HepG2 (cell line): ENCODE measurements at regions not wholly inside any gene's neighbourhood (a gene's known extent, or its start where the extent isn't known, plus 50 kb on each side); places are given as distances from the start of the nearest gene placed in this dataset.
A peak's percentile ranks its signal among the peaks of the same experiment; 100 is the strongest.

ENCODE experiments used
- ARNT ChIP-seq: fragments of 450-650 bp; IDR thresholded peaks from 2 replicates; pipeline ENCODE4 v1.6.1; 2017
- E2F1 ChIP-seq: sonication (generic); formaldehyde crosslinking; IDR thresholded peaks from 2 replicates; pipeline ENCODE4 v1.5.0; 2020; ENCODE audit warnings: missing genetic modification reagents
- JARID2 ChIP-seq: sonication (generic); formaldehyde crosslinking; IDR thresholded peaks from 2 replicates; pipeline ENCODE4 v1.8.1; 2023; ENCODE audit warnings: missing genetic modification reagents, inconsistent platforms; ENCODE audit not compliant: insufficient replicate concordance
- JUNB ChIP-seq: sonication (generic); formaldehyde crosslinking; IDR thresholded peaks from 2 replicates; pipeline ENCODE4 v1.8.0; 2022; ENCODE audit warnings: missing genetic modification reagents, mild to moderate bottlenecking, borderline replicate concordance
- KLF9 ChIP-seq: IDR thresholded peaks from 2 replicates; pipeline ENCODE4 v1.6.1; 2016; ENCODE audit warnings: low read depth
- MED13 ChIP-seq: sonication (generic); formaldehyde crosslinking; IDR thresholded peaks from 2 replicates; pipeline ENCODE4 v1.5.0; 2020; ENCODE audit warnings: missing genetic modification reagents
- MXI1 ChIP-seq: IDR thresholded peaks from 3 replicates; pipeline ENCODE4 v1.6.1; 2012; ENCODE audit warnings: low read depth, low read length, inconsistent platforms, borderline replicate concordance
- PRDM15 ChIP-seq: sonication (generic); formaldehyde crosslinking; IDR thresholded peaks from 2 replicates; pipeline ENCODE4 v1.4.0; 2020; ENCODE audit warnings: missing genetic modification reagents
- RAD21 ChIP-seq: fragments of 450-650 bp; formaldehyde crosslinking; IDR thresholded peaks from 2 replicates; pipeline ENCODE4 v1.5.0; 2020; ENCODE audit warnings: mild to moderate bottlenecking
- ZBTB21 ChIP-seq: sonication (generic); formaldehyde crosslinking; IDR thresholded peaks from 2 replicates; pipeline ENCODE4 v1.4.0; 2020; ENCODE audit warnings: missing genetic modification reagents
- ZNF253 ChIP-seq: sonication (generic); formaldehyde crosslinking; IDR thresholded peaks from 2 replicates; pipeline ENCODE4 v1.8.0; 2022; ENCODE audit warnings: mild to moderate bottlenecking, missing genetic modification reagents, borderline replicate concordance
- ZNF350 ChIP-seq: sonication (generic); formaldehyde crosslinking; IDR thresholded peaks from 2 replicates; pipeline ENCODE4 v1.4.0; 2020; ENCODE audit warnings: mild to moderate bottlenecking, low read depth, missing genetic modification reagents, borderline replicate concordance
- ZNF354B ChIP-seq: sonication (generic); formaldehyde crosslinking; IDR thresholded peaks from 2 replicates; pipeline ENCODE4 v1.8.0; 2022; ENCODE audit warnings: mild to moderate bottlenecking, missing genetic modification reagents
- ZNF576 ChIP-seq: sonication (generic); formaldehyde crosslinking; IDR thresholded peaks from 2 replicates; pipeline ENCODE4 v1.4.0; 2020; ENCODE audit warnings: mild to moderate bottlenecking, missing genetic modification reagents
- ZNF891 ChIP-seq: sonication (generic); formaldehyde crosslinking; IDR thresholded peaks from 2 replicates; pipeline ENCODE4 v1.5.0; 2020; ENCODE audit warnings: mild to moderate bottlenecking, missing genetic modification reagents
- TF ChIP-seq, protein P1 (sequence below): sonication (generic); formaldehyde crosslinking; IDR thresholded peaks from 2 replicates; pipeline ENCODE4 v1.4.0; 2020; ENCODE audit warnings: missing genetic modification reagents, borderline replicate concordance
- TF ChIP-seq, protein P2 (sequence below): sonication (generic); formaldehyde crosslinking; IDR thresholded peaks from 2 replicates; pipeline ENCODE4 v1.8.0; 2022; ENCODE audit warnings: mild to moderate bottlenecking, missing genetic modification reagents, moderate library complexity

DNA sequence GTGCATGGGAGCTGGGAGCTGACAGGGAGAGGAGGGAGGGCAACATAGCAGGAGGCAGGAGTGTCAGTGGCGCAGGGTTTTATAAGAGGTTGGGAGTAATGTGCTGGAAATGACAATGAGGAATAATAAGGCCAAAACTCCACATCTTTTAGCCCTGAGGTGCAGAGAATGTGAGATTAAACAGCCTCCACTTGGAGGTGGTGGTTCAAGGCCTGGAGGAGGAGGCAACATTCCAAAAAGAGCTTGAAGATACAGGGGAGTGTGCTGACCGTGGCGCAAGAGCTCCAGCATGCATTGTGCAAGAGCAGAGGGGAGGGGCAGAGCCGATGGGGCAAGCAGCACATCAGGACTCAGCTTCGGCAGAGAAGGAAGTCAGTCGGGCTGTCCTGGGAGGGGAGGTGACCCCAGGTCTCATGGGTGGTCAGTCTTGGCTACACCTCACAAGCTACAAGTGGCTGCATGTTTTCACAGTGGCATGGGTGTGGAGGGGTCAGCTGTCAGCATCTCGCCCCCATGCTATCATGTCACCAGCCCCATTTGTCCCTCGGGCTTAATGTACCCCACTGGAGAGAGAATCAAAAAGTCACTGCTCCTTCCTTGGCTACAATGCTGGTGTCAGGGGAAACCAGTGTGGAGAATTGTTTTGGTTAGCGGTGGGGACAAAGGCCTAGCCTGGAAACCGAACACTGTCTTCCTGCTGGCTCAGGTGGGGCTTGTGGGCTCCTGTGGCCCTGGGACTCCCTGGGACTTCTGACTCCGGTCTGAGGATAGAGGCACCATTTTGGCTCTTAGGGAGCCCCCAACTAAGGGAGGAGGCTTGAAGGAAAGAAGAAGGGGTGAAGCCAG is 208.0 kb downstream of the ZFP36L2 start (continued):
- TF ChIP-seq, protein P1, sequence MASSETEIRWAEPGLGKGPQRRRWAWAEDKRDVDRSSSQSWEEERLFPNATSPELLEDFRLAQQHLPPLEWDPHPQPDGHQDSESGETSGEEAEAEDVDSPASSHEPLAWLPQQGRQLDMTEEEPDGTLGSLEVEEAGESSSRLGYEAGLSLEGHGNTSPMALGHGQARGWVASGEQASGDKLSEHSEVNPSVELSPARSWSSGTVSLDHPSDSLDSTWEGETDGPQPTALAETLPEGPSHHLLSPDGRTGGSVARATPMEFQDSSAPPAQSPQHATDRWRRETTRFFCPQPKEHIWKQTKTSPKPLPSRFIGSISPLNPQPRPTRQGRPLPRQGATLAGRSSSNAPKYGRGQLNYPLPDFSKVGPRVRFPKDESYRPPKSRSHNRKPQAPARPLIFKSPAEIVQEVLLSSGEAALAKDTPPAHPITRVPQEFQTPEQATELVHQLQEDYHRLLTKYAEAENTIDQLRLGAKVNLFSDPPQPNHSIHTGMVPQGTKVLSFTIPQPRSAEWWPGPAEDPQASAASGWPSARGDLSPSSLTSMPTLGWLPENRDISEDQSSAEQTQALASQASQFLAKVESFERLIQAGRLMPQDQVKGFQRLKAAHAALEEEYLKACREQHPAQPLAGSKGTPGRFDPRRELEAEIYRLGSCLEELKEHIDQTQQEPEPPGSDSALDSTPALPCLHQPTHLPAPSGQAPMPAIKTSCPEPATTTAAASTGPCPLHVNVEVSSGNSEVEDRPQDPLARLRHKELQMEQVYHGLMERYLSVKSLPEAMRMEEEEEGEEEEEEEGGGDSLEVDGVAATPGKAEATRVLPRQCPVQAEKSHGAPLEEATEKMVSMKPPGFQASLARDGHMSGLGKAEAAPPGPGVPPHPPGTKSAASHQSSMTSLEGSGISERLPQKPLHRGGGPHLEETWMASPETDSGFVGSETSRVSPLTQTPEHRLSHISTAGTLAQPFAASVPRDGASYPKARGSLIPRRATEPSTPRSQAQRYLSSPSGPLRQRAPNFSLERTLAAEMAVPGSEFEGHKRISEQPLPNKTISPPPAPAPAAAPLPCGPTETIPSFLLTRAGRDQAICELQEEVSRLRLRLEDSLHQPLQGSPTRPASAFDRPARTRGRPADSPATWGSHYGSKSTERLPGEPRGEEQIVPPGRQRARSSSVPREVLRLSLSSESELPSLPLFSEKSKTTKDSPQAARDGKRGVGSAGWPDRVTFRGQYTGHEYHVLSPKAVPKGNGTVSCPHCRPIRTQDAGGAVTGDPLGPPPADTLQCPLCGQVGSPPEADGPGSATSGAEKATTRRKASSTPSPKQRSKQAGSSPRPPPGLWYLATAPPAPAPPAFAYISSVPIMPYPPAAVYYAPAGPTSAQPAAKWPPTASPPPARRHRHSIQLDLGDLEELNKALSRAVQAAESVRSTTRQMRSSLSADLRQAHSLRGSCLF = no peak
- TF ChIP-seq KLF9 (CRISPR knock-in tag) (no peak), ZNF891 (CRISPR knock-in tag) (peak; percentile 55; the same call in 1 of the 2 replicates), ZNF253 (peak; percentile 55; the same call in 1 of the 2 replicates), MXI1 (no peak), JUNB (CRISPR knock-in tag) (no peak), MED13 (peak; percentile 76; the same call in 1 of the 2 replicates), PRDM15 (no peak), ARNT (no peak), ZBTB21 (CRISPR knock-in tag) (no peak), E2F1 (no peak), ZNF350 (CRISPR knock-in tag) (peak; percentile 96; the same call in 1 of the 2 replicates), ZNF354B (CRISPR knock-in tag) (0 out of 2 replicates have a peak, but pooled peaks have one; percentile 3), JARID2 (no peak), RAD21 (CRISPR knock-in tag) (peak; percentile 44), ZNF576 (CRISPR knock-in tag) (no peak)
- TF ChIP-seq, protein P2, sequence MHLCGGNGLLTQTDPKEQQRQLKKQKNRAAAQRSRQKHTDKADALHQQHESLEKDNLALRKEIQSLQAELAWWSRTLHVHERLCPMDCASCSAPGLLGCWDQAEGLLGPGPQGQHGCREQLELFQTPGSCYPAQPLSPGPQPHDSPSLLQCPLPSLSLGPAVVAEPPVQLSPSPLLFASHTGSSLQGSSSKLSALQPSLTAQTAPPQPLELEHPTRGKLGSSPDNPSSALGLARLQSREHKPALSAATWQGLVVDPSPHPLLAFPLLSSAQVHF (CRISPR knock-in tag) = no peak
